ENCODE measurements at regions not wholly inside any gene's neighbourhood (a gene's known extent, or its start where the extent isn't known, plus 50 kb on each side); places are given as distances from the start of the nearest gene placed in this dataset.
A peak's percentile ranks its signal among the peaks of the same experiment; 100 is the strongest.

DNA sequence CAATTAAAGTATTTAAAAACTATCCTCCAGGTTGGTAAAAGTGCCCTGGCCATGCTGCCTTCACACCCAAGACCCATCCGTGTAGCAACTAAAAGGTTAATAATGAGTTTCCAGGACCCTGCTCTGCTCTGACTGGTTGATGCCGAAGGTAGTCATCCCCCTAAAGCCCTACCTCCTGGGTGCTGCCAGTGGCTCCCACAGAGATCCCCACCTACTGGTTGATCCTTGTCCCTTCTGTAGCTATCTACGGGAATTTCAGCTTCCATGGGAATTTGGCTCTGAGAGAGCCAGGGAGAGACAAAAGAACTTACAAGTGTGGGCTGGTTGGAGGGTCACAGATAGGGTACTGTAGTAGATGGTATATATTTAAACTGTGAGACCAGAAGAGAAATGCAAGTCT lies 110.6 kb upstream of the NANOGP8 start:
- Histone ChIP-seq H3K27me3 (ENCODE audit: insufficient read depth, low read length) (peaks cover 1% of the 10 kb centered on the region; the same call in 1 of the 2 replicates), H4K8ac (replicated peaks; ENCODE audit: insufficient read length, low read depth, low read length) (no peak overlapping the region), H3K56ac (ENCODE audit: insufficient read length, low read depth, low read length) (no peak overlapping the region), H2AFZ (ENCODE audit: low read length) (no peak overlapping the region), H2BK12ac (ENCODE audit: insufficient read length, low read depth, low read length) (no peak overlapping the region), H2BK15ac (ENCODE audit: low read depth, low read length) (no peak overlapping the region), H4K91ac (ENCODE audit: insufficient read length, low read depth, low read length) (no peak overlapping the region), H3K23ac (ENCODE audit: insufficient read length, low read depth, low read length) (no peak overlapping the region), H3K18ac (ENCODE audit: insufficient read length, low read depth, low read length) (no peak overlapping the region), H3K14ac (ENCODE audit: insufficient read depth, low read length) (no peak overlapping the region), H3K4ac (ENCODE audit: low read depth, low read length) (no peak overlapping the region), H3K27ac (ENCODE audit: insufficient read length, low read depth, low read length) (no peak overlapping the region), H3K79me2 (ENCODE audit: insufficient read depth, low read length) (no peaks in the 10 kb centered on the region), H4K5ac (ENCODE audit: insufficient read length, low read depth, low read length) (no peak overlapping the region), H4K20me1 (ENCODE audit: control insufficient read depth, insufficient read depth, insufficient read length) (no peaks in the 10 kb centered on the region), H2AK5ac (ENCODE audit: insufficient read length, low read length) (no peak overlapping the region), H2BK120ac (ENCODE audit: low read depth, low read length, poor library complexity, severe bottlenecking) (no peak overlapping the region), H3K9me3 (ENCODE audit: control insufficient read depth, low read depth, low read length) (peaks cover 17% of the 10 kb centered on the region), H3K4me1 (ENCODE audit: insufficient read depth, low read length) (peaks cover 4% of the 10 kb centered on the region; the same call in 1 of the 2 replicates), H2BK20ac (ENCODE audit: low read depth, low read length, poor library complexity, severe bottlenecking) (no peak overlapping the region), H3T11ph (ENCODE audit: low read length) (no peak overlapping the region), H3K23me2 (ENCODE audit: insufficient read length, low read depth, low read length, poor library complexity, severe bottlenecking) (no peaks in the 10 kb centered on the region), H3K79me1 (ENCODE audit: insufficient read depth, low read depth, low read length, poor library complexity, severe bottlenecking) (no peaks in the 10 kb centered on the region), H3K9ac (ENCODE audit: extremely low read depth, insufficient read length, low read length) (no peak overlapping the region), H2BK5ac (ENCODE audit: insufficient read length, low read length) (no peak overlapping the region), H3K4me2 (ENCODE audit: insufficient read depth, insufficient read length, low read length) (no peak overlapping the region)
- Mint-ChIP-seq H3K27ac (no peak overlapping the region), H3K27me3 (ENCODE audit: low read depth) (no peaks in the 10 kb centered on the region; the same call in 1 of the 2 replicates), H3K36me3 (ENCODE audit: insufficient read depth in 1 of 3, low read depth in 3 of 3) (peaks cover 13 to 20% (median 14%) of the 10 kb centered on the region in 3 experiments), H3K9me3 (peaks cover 18 to 21% of the 10 kb centered on the region in 2 experiments), H3K4me1 (peaks cover 10 to 18% of the 10 kb centered on the region in 2 experiments), H3K4me3 (no peak overlapping the region; a peak in 1 of 5 replicates)
- TF ChIP-seq, protein P1, sequence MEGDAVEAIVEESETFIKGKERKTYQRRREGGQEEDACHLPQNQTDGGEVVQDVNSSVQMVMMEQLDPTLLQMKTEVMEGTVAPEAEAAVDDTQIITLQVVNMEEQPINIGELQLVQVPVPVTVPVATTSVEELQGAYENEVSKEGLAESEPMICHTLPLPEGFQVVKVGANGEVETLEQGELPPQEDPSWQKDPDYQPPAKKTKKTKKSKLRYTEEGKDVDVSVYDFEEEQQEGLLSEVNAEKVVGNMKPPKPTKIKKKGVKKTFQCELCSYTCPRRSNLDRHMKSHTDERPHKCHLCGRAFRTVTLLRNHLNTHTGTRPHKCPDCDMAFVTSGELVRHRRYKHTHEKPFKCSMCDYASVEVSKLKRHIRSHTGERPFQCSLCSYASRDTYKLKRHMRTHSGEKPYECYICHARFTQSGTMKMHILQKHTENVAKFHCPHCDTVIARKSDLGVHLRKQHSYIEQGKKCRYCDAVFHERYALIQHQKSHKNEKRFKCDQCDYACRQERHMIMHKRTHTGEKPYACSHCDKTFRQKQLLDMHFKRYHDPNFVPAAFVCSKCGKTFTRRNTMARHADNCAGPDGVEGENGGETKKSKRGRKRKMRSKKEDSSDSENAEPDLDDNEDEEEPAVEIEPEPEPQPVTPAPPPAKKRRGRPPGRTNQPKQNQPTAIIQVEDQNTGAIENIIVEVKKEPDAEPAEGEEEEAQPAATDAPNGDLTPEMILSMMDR (conservative IDR thresholded peaks at IDR 0.05): peak; percentile 56; the same call in 2 of the 3 replicates
- no CpG with 5 or more reads among the region's 3 CpGs for WGBS (ENCODE audit: extremely low coverage, insufficient read length, low lambda C conversion rate)
- DNase-seq: peak; percentile 62
